Neutrophil (primary cell): ENCODE measurements at regions not wholly inside any gene's neighbourhood (a gene's known extent, or its start where the extent isn't known, plus 50 kb on each side); places are given as distances from the start of the nearest gene placed in this dataset.

ENCODE experiments used
- H3K27ac ChIP-seq: fragments of 200-600 bp; sonication (generic); 2 replicates; pipeline ENCODE4 v1.5.1; 2016; ENCODE audit warnings: mild to moderate bottlenecking, moderate library complexity
- H3K27me3 ChIP-seq: fragments of 200-600 bp; sonication (generic); 2 replicates; pipeline ENCODE4 v1.6.0; 2016; ENCODE audit warnings: mild to moderate bottlenecking
- H3K36me3 ChIP-seq: fragments of 200-600 bp; sonication (generic); 2 replicates; pipeline ENCODE4 v1.5.1; 2017
- H3K4me1 ChIP-seq, 2 experiments: fragments of 200-600 bp in 1 of 2; sonication (generic) in 1 of 2; 1 replicate in 1 of 2; 2 replicates in 1 of 2; pipeline versions ENCODE4 v1.5.1 to v1.6.1; 2013 to 2016; ENCODE audit warnings: low read depth in 1 of 2, low read length in 1 of 2, mild to moderate bottlenecking in 1 of 2, moderate library complexity in 1 of 2; ENCODE audit not compliant: control insufficient read depth in 1 of 2, insufficient read depth in 1 of 2
- H3K4me3 ChIP-seq, 2 experiments: fragments of 200-600 bp in 1 of 2; sonication (generic) in 1 of 2; 1 replicate in 1 of 2; 2 replicates in 1 of 2; pipeline ENCODE4 v1.5.1; 2013 to 2016; ENCODE audit warnings: low read depth in 1 of 2, low read length in 1 of 2, mild to moderate bottlenecking in 1 of 2, moderate library complexity in 1 of 2
- H3K9me3 ChIP-seq: fragments of 200-600 bp; sonication (generic); 2 replicates; pipeline ENCODE4 v1.5.1; 2016
- CTCF ChIP-seq: fragments of 200-600 bp; sonication (generic); IDR thresholded peaks from 2 replicates; pipeline ENCODE4 v1.5.1; 2016; ENCODE audit warnings: antibody characterized with exemption

GRCh38 chr3:43862992-43863805 is 172.5 kb downstream of the ABHD5 start:
- Histone ChIP-seq H3K27me3 (peaks cover 50% of the 10 kb centered on the region), H3K4me1 (no peaks in the 10 kb centered on the region), H3K9me3 (no peaks in the 10 kb centered on the region), H3K4me3 (no peak overlapping the region), H3K36me3 (no peaks in the 10 kb centered on the region), H3K27ac (no peak overlapping the region)
- TF ChIP-seq CTCF, result no peak

- no peak for TF ChIP-seq CTCF
- no peak overlapping the region for H3K4me3 ChIP-seq
- H3K27ac ChIP-seq, result no peak overlapping the region
- no peaks in the 10 kb centered on the region for H3K4me1 ChIP-seq
- H3K9me3 ChIP-seq, result no peaks in the 10 kb centered on the region
- peaks cover 50% of the 10 kb centered on the region for H3K27me3 ChIP-seq
- H3K36me3 ChIP-seq, result no peaks in the 10 kb centered on the region
These were observed 173.5 kb downstream of the ABHD5 start for GRCh38 chr3:43863966-43864933.

- no peak overlapping the region for H3K27ac ChIP-seq
- no peaks in the 10 kb centered on the region for H3K36me3 ChIP-seq
- H3K4me3 ChIP-seq, result no peak overlapping the region
- no peak for TF ChIP-seq CTCF
- H3K27me3 ChIP-seq, result peaks cover 48% of the 10 kb centered on the region
- H3K9me3 ChIP-seq, result no peaks in the 10 kb centered on the region
- no peaks in the 10 kb centered on the region for H3K4me1 ChIP-seq
These were observed 174.6 kb downstream of the ABHD5 start for GRCh38 chr3:43865351-43865750.

- H3K9me3 ChIP-seq, result no peaks in the 10 kb centered on the region
- H3K27ac ChIP-seq, result no peak overlapping the region
- H3K36me3 ChIP-seq, result no peaks in the 10 kb centered on the region
- peaks cover 48% of the 10 kb centered on the region for H3K27me3 ChIP-seq
- H3K4me1 ChIP-seq, result no peaks in the 10 kb centered on the region
- no peak for TF ChIP-seq CTCF
- H3K4me3 ChIP-seq, result no peak overlapping the region
These were observed 175.3 kb downstream of the ABHD5 start for GRCh38 chr3:43865887-43866528.

- no peak overlapping the region for H3K4me3 ChIP-seq
- H3K36me3 ChIP-seq, result no peaks in the 10 kb centered on the region
- no peaks in the 10 kb centered on the region for H3K9me3 ChIP-seq
- no peaks in the 10 kb centered on the region for H3K4me1 ChIP-seq
- no peak for TF ChIP-seq CTCF
- H3K27me3 ChIP-seq, result peaks cover 54% of the 10 kb centered on the region
- no peak overlapping the region for H3K27ac ChIP-seq
These were observed 176.0 kb downstream of the ABHD5 start for GRCh38 chr3:43866529-43867353.
